Esophagus squamous epithelium (tissue), 4 donors: ENCODE measurements at regions not wholly inside any gene's neighbourhood (a gene's known extent, or its start where the extent isn't known, plus 50 kb on each side); places are given as distances from the start of the nearest gene placed in this dataset.

ENCODE experiments used
- POLR2A ChIP-seq, 4 donors: fragments of 450-650 bp; IDR thresholded peaks; one replicate each; pipeline ENCODE4 v1.6.1; 2017; ENCODE audit warnings: antibody characterized with exemption in 4 of 4, mild to moderate bottlenecking in 4 of 4, moderate library complexity in 3 of 4
- TF ChIP-seq, protein P1 (sequence below), 6 experiments: fragments of 450-650 bp in 4 of 6; fragments of 200-600 bp in 2 of 6; sonication (generic) in 2 of 6; IDR thresholded peaks; one replicate each; pipeline ENCODE4 v1.5.1; 2016 to 2019; ENCODE audit warnings: antibody characterized with exemption in 6 of 6, mild to moderate bottlenecking in 4 of 6, moderate library complexity in 4 of 6

DNA sequence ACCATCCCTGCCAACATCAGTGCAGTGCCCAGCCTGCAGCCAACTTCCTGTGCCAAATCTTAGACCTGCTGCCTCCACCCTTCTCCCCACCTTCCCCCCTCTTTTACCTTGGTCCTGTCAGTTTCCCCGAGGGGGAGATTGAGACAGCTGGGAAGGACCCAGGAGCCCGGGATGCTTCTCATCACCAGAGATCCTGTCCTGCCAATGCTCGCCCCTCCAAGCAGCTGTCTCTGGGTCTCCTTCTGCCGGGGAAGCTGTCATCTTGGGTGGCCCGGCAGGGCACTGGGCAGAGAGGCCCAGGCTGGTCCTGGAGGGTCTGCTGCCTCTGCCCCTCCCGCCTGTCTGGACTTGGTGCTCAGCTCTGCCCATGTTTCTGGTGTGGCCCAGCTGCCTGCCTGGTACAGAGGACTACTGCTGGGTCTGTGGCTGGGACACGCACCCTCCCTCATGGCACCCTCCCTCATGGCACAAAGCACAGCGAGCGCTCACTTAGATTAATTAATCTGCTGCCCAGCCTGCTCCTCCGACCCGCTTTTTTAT lies 60.4 kb upstream of the THY1 start:
- TF ChIP-seq, protein P1, sequence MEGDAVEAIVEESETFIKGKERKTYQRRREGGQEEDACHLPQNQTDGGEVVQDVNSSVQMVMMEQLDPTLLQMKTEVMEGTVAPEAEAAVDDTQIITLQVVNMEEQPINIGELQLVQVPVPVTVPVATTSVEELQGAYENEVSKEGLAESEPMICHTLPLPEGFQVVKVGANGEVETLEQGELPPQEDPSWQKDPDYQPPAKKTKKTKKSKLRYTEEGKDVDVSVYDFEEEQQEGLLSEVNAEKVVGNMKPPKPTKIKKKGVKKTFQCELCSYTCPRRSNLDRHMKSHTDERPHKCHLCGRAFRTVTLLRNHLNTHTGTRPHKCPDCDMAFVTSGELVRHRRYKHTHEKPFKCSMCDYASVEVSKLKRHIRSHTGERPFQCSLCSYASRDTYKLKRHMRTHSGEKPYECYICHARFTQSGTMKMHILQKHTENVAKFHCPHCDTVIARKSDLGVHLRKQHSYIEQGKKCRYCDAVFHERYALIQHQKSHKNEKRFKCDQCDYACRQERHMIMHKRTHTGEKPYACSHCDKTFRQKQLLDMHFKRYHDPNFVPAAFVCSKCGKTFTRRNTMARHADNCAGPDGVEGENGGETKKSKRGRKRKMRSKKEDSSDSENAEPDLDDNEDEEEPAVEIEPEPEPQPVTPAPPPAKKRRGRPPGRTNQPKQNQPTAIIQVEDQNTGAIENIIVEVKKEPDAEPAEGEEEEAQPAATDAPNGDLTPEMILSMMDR (IDR thresholded peaks at IDR 0.05), result no peak
- TF ChIP-seq POLR2A (IDR thresholded peaks at IDR 0.05), result no peak
